ENCODE measurements at regions not wholly inside any gene's neighbourhood (a gene's known extent, or its start where the extent isn't known, plus 50 kb on each side); places are given as distances from the start of the nearest gene placed in this dataset.

DNA sequence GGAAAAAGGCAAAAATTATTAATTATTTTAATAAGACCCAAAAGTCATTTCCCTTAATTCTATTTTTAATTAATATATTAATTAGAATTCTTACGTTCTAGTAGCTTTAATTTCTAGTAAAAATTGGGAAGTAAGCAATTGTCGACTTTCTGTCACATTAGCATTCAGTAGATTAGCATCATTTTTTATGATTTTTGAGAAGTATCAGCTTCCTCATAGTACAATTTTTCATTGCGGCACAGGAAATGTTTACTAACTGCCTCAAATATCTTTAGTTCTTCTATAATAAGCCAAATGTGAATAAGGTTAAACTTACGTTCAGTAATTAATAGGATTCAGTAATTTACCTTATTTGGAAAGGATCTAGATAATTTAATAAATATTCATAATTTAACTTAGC lies 687.4 kb downstream of the EPM2A start:
- TF ChIP-seq POLR2AphosphoS5 (IDR thresholded peaks at IDR 0.05; ENCODE audit: borderline replicate concordance, low read depth, low read length) (no peak), EZH2 (IDR thresholded peaks at IDR 0.05) (no peak), FOXP2 (optimal IDR thresholded peaks at IDR 0.05; ENCODE audit: control extremely low read depth, extremely low read length, insufficient read depth) (no peak)

Data from SK-N-MC (cell line).